ENCODE measurements at regions not wholly inside any gene's neighbourhood (a gene's known extent, or its start where the extent isn't known, plus 50 kb on each side); places are given as distances from the start of the nearest gene placed in this dataset.
"Not testable (repeated sequence)": the region's sequence is repeated elsewhere in the genome, so short reads cannot be mapped to it uniquely, and the experiment has no call there.

- DNase-seq, result not testable (repeated sequence)
Measured at GRCh38 chr4:147259271-147259670, 221.6 kb upstream of the EDNRA start.

- DNase-seq, result no peak
Measured at GRCh38 chr4:147284256-147284835, 196.6 kb upstream of the EDNRA start.

- DNase-seq, result no peak
Measured at GRCh38 chr4:147284935-147285334, 196.0 kb upstream of the EDNRA start.

GRCh38 chr4:147285751-147286150 is 195.1 kb upstream of the EDNRA start:
- DNase-seq, result no peak

- DNase-seq, result no peak
Measured at GRCh38 chr4:147286846-147287587, 193.9 kb upstream of the EDNRA start.

- no peak for DNase-seq
Measured at GRCh38 chr4:147287588-147287890, 193.4 kb upstream of the EDNRA start.

GRCh38 chr4:147288512-147288911 is 192.4 kb upstream of the EDNRA start:
- no peak for DNase-seq

- no peak for DNase-seq
Measured at GRCh38 chr4:147289181-147289580, 191.7 kb upstream of the EDNRA start.

- not testable (repeated sequence) for DNase-seq
Measured at GRCh38 chr4:147292604-147293313, 188.1 kb upstream of the EDNRA start.

GRCh38 chr4:147293314-147293677 is 187.6 kb upstream of the EDNRA start:
- not testable (repeated sequence) for DNase-seq

GRCh38 chr4:147299205-147299604 is 181.7 kb upstream of the EDNRA start:
- DNase-seq, result no peak

- no peak for DNase-seq
Measured at GRCh38 chr4:147303174-147303872, 177.6 kb upstream of the EDNRA start.

- no peak for DNase-seq
Measured at GRCh38 chr4:147303873-147304229, 177.0 kb upstream of the EDNRA start.

GRCh38 chr4:147307896-147308674 is 172.8 kb upstream of the EDNRA start:
- no peak for DNase-seq

- DNase-seq, result no peak
Measured at GRCh38 chr4:147309434-147309833, 171.5 kb upstream of the EDNRA start.

- no peak for DNase-seq
Measured at GRCh38 chr4:147310312-147310711, 170.6 kb upstream of the EDNRA start.

- no peak for DNase-seq
Measured at GRCh38 chr4:147311956-147312355, 168.9 kb upstream of the EDNRA start.

- DNase-seq, result no peak
Measured at GRCh38 chr4:147312376-147313046, 168.4 kb upstream of the EDNRA start.

- no peak for DNase-seq
Measured at GRCh38 chr4:147313108-147313507, 167.8 kb upstream of the EDNRA start.

GRCh38 chr4:147318586-147318985 is 162.3 kb upstream of the EDNRA start:
- DNase-seq, result no peak

- no peak for DNase-seq
Measured at GRCh38 chr4:147325571-147325981, 155.3 kb upstream of the EDNRA start.

GRCh38 chr4:147326591-147326990 is 154.3 kb upstream of the EDNRA start:
- DNase-seq, result no peak

All from stimulated activated CD4-positive, alpha-beta T cell treated with anti-CD3 and anti-CD28 coated beads, Interleukin-4, amount 100 ng/mL, for 1 hour (primary cell).